WERI-Rb-1 (cell line): ENCODE measurements at regions not wholly inside any gene's neighbourhood (a gene's known extent, or its start where the extent isn't known, plus 50 kb on each side); places are given as distances from the start of the nearest gene placed in this dataset.

ENCODE experiments used
- DNase-seq: peaks from one replicate; pipeline ENCODE4 v3.0.0-alpha.2; 2020
- H3K27ac ChIP-seq: fragments of 250-450 bp; sonication (Bioruptor Pico); 2 replicates; pipeline ENCODE4 v1.5.1; 2020; ENCODE audit warnings: mild to moderate bottlenecking, moderate library complexity
- H3K27me3 ChIP-seq: fragments of 250-450 bp; sonication (Bioruptor Pico); 2 replicates; pipeline ENCODE4 v1.5.1; 2021; ENCODE audit warnings: mild to moderate bottlenecking, low read depth, moderate library complexity; ENCODE audit not compliant: insufficient read depth, severe bottlenecking
- H3K36me3 ChIP-seq: fragments of 250-450 bp; sonication (Bioruptor Pico); 2 replicates; pipeline ENCODE4 v1.5.1; 2020; ENCODE audit warnings: mild to moderate bottlenecking, moderate library complexity
- H3K4me3 ChIP-seq: 2 replicates; pipeline ENCODE4 v1.5.1; 2011; ENCODE audit warnings: low read depth, mild to moderate bottlenecking, control low read depth, low read length
- H3K9me3 ChIP-seq: fragments of 250-450 bp; sonication (Bioruptor Pico); 2 replicates; pipeline ENCODE4 v1.5.1; 2021; ENCODE audit warnings: mild to moderate bottlenecking, moderate library complexity; ENCODE audit not compliant: severe bottlenecking
- CTCF ChIP-seq: IDR thresholded peaks from 2 replicates; pipeline ENCODE4 v1.5.1; 2011; ENCODE audit warnings: low read depth, mild to moderate bottlenecking, control low read depth, inconsistent platforms, low read length

DNA sequence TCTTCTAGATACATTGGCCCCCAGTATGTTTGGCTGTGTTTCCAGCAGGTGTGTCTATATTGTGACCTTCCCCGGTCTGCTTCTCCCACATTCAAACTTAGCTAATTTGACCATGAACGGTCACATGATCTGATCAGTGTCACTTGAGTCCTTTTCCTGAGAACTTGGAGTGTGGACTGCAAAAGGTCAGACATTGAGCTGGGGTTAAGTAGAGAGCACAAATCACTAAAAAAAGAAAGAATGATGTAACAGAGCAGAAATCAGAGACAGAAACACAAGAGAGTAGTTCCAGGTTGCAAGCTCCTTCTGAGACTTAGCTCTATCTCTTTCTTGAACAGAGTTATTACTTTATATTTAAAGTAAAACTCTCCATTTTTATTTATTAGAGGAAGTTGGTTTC lies 733.9 kb downstream of the CBLN4 start:
- no peak for TF ChIP-seq CTCF
- H3K36me3 ChIP-seq = no peaks in the 10 kb centered on the region
- H3K27me3 ChIP-seq = peaks cover 34% of the 10 kb centered on the region
- no peaks in the 10 kb centered on the region for H3K9me3 ChIP-seq
- H3K4me3 ChIP-seq = no peak overlapping the region
- no peak for DNase-seq
- H3K27ac ChIP-seq = no peak overlapping the region

DNA sequence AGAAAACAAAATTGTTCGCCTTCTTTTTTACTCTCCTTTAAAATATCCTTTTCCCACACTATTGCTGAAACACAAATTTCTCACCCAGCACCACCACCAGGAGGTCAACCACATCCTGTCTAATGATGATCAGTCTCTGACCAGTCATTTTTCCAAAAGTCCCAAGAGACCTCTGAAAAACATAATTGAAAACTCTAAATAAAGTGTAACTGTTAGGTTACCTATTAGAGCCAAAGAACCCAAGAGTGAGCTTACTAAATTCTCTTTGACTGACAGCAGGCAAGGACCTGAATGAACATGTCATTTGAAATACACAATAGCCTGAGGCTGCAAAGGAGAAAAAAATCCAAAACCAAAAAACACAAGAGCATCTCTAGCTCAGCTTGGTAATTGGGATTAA lies 735.4 kb downstream of the CBLN4 start:
- peaks cover 45% of the 10 kb centered on the region for H3K27me3 ChIP-seq
- no peak for DNase-seq
- H3K9me3 ChIP-seq = no peaks in the 10 kb centered on the region
- TF ChIP-seq CTCF = no peak
- H3K27ac ChIP-seq = no peak overlapping the region
- H3K36me3 ChIP-seq = no peaks in the 10 kb centered on the region
- no peak overlapping the region for H3K4me3 ChIP-seq

DNA sequence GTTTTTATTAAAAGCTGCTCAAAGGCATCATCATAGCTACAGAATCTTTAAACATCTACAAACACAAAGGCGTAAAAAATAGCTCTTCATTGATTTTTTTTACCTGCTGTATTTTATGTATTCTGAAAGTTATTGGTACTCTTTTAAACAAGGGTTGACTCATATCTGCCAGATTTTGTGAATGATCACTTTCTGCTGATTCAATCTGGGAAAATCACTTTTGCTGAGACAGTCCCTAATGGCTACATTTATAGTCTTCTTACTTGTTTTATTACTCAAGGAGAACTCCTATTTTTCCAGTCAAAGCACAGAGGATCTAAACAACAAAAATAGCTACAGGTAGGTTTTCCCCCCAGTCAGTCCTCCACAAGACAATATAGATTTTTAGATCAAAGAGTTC lies 739.0 kb downstream of the CBLN4 start:
- no peak for TF ChIP-seq CTCF
- H3K27ac ChIP-seq = no peak overlapping the region
- peaks cover 47% of the 10 kb centered on the region for H3K27me3 ChIP-seq
- H3K4me3 ChIP-seq = no peak overlapping the region
- DNase-seq = no peak
- no peaks in the 10 kb centered on the region for H3K9me3 ChIP-seq
- H3K36me3 ChIP-seq = no peaks in the 10 kb centered on the region

DNA sequence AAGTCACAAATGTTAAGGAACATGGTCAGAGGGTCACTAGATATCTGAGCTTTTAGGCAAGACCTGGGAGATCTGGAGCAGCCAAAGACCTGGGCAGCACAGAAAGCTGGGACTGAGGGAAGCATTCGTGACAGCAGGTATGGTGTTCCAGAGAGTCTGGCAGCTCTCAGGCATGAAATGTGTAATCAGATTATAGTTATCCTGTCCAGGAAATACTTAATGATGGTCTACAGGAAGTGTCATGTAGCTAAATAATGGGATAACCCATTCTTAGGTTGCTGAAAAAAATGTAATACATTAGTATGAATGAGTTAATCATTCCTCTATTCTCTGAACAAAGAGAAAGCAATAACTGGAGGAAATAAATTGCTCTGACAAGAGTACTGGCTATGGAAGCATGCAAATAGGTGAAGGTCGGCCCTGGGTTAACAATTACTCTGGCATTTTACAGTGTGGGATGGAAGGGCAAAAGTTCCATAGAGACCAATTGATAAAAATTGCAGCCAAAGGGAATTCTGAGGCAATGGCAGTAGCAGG lies 740.5 kb downstream of the CBLN4 start:
- H3K27me3 ChIP-seq = peaks cover 43% of the 10 kb centered on the region

DNA sequence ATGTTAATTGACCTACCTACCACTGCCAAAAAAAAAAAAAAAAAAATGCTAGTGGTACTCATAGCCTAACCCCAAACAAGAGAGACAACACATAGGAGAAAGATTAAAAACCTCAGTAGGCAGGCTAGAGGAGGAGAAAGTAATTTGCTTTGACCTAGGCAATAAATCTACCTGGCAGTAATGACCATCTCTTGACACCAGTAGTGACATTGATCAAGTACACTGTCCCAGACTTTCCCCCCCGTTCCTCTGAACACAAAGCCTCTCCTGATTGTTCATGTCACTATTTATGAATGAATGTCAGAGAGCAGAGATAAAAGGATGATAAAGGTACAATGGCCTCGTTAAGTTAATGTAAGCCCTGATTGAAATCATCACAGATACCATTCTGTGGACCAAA lies 746.8 kb downstream of the CBLN4 start:
- no peak for DNase-seq
- no peak overlapping the region for H3K27ac ChIP-seq
- no peak for TF ChIP-seq CTCF
- H3K9me3 ChIP-seq = no peaks in the 10 kb centered on the region
- no peaks in the 10 kb centered on the region for H3K36me3 ChIP-seq
- H3K4me3 ChIP-seq = no peak overlapping the region
- H3K27me3 ChIP-seq = peaks cover 22% of the 10 kb centered on the region

More for the DNA sequence above, 740.5 kb downstream of the CBLN4 start:
- no peak overlapping the region for H3K4me3 ChIP-seq
- no peak overlapping the region for H3K27ac ChIP-seq
- H3K36me3 ChIP-seq = no peaks in the 10 kb centered on the region
- no peaks in the 10 kb centered on the region for H3K9me3 ChIP-seq
- TF ChIP-seq CTCF = no peak
- DNase-seq = no peak

GRCh38 chr20:55255016-55255415 lies 750.3 kb downstream of the CBLN4 start:
- Histone ChIP-seq H3K4me3 (no peak overlapping the region), H3K27me3 (peaks cover 24% of the 10 kb centered on the region), H3K27ac (no peak overlapping the region), H3K9me3 (no peaks in the 10 kb centered on the region), H3K36me3 (no peaks in the 10 kb centered on the region)
- no peak for DNase-seq
- TF ChIP-seq CTCF = no peak
